ENCODE measurements at regions not wholly inside any gene's neighbourhood (a gene's known extent, or its start where the extent isn't known, plus 50 kb on each side); places are given as distances from the start of the nearest gene placed in this dataset.
"Not testable (repeated sequence)": the region's sequence is repeated elsewhere in the genome, so short reads cannot be mapped to it uniquely, and the experiment has no call there.

DNA sequence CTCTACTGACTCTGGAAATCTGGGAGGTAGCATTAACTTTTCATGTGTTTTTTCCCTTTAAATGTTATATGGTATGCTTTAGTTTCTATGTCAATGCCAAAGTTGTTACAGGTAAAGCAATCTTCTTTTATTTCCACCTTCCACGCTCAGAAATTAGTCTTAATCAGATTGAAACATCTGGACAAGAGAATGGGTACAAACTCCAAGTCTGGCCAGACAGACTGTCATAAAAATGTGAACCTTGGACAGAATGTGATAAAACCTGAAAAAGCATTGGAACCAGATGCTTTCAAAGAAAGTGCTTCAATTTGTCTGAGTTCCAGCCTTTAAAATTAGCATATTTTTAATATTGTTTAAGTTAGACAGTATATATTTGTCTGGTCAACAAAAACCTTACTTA, 110.7 kb upstream of the P2RY1 start:
- FAIRE-seq: no peak

DNA sequence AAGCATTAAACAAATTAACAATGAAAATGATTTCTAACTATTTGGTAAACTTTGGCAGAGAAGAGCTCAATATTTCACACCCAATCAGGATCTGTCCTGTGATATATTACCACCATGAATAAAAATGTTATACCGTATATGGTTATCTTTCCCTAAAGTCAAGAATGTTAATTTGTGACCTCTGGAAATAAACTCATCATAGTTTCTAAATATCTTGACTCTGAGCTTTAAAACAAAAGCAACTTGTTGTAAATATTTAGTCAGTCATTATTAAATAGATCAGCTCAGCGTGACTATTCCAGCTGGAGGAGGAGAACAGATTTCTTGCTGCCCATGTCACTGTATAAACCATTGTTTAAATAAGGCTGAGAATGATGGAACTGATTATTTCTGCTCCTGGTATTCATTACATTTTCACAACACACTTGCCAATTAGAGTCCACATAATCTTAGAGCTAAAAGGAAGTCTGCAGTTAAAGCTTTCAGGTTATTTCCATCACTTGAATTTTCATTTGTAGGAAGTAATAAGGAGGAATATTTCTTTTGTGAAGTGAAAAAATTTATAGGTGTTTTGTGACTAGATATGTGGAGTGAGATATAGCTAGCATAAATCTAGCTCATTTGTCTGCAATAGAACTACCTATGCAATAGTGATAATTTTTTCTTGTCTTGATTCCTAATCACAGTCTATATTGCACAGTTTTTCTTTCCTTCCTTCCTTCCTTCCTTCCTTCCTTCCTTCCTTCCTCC, 106.5 kb upstream of the P2RY1 start:
- no peak for FAIRE-seq

DNA sequence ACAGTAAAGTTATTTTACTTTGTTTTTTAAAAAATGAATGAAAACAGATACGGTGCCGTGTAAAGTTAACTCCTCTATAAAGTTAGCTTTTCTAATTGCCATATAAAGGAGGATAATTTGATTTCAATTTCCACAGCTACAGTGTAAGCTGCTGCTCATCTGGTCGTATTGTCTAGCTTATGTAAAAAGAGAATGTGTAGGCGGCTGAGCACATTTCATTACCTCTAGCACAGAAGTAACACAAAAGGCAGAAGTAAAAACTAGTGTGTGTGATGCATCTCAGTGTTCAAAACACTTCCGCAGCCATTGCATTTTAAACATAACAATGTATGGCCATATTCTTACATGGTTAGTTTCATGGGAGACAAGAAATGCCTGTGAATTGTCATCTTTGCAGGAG, 105.0 kb upstream of the P2RY1 start:
- FAIRE-seq: no peak

DNA sequence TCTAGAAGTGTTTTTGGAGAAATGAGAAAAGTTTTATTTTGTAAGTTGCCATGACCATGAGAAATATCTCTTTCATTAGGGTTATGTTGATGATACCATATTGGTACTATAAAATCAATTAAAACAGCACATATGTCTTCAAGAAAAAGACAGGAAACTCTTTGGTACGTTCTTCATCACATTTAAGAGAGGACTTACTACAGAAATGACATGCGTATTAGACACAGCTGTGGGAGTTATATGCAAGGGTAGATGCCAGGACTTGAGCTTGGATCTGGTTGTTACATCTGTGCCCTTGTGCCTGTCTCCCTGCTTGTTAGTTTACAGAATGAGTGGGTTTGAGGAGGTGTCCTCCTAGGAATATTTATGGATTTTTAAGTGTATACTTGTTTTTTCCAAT, 103.4 kb upstream of the P2RY1 start:
- no peak for FAIRE-seq

DNA sequence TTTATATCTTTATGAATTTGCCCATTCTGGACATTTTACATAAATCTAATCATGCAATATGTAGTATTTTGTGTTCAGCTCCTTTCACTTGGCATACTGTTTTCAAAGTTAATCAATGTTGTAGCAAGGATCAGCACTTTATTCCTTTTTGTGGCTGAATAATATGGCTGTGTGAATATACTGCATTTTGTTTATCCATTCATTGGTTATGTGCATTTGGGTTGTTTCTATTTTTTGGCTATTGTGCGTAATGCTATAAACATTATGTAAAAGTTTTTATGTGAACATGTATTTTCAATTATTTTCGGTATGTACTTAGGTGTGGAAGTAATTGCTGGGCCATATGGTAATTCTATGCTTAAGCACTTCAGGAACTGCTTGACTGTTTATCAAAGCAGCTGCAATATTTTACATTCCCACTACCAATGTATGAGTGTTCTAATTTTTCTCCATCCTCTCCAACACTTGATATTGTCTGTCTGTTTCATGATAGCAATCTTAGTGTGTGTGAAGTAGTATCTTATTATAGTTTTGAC, 101.3 kb upstream of the P2RY1 start:
- no peak for FAIRE-seq

DNA sequence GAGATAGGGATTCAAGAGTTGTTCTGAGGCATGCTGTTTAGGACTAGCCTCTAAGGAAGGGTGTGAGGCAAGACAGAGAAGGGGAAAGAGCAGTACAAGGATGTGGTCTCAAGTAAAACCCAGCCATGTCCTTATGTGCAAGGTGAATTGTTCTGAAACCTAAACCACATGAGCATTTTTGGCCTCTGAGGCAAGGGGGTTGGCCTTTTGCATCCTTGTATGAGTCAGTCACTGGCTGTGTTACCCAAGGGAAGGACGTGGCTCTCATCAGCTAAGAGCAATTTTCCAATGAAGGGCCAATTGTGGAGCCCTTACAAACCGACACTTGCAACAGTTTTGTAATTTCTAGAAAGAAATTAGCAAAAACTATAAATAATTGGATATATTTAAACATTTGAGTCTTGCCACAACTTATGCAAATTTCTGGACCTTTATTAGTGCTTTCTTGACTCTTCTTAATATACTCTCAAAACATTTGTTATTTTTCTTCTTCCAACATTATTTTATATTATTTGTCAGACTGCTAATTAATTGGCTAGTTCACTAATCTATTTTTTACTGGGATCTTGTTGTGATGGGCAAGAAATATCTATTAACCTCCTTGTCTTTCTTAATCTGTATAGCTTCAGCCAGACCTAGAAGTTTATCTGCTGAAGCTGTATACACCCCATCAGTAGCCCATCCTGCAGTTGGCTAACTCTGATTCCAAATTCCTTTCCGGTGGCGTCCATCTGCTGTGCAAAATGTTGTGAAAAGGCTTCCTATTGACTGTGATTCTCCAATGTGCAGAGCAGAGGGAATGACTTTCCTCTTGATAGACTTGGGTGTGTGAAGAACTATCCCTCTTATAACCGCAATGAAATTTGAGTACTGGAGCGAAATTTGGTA, 97.7 kb upstream of the P2RY1 start:
- no peak for FAIRE-seq

DNA sequence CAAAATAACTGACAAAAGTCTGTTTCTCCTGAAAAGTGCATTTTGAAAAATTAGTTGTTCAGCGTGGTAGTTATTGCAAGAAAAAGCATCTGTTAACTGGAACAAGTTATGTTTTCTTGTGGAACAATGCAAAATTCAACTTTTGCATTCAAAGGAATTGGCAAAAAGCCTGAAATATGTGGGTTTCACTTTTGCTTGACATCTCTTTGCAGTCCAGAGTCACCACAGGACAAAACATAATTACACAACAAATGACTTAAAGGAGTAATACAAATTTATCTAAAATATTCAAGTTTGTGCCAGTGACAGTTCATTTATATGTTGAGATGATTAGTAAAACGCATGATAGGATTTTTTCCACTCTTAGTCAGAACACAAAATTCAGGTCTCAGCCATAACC, 96.3 kb upstream of the P2RY1 start:
- no peak for FAIRE-seq

DNA sequence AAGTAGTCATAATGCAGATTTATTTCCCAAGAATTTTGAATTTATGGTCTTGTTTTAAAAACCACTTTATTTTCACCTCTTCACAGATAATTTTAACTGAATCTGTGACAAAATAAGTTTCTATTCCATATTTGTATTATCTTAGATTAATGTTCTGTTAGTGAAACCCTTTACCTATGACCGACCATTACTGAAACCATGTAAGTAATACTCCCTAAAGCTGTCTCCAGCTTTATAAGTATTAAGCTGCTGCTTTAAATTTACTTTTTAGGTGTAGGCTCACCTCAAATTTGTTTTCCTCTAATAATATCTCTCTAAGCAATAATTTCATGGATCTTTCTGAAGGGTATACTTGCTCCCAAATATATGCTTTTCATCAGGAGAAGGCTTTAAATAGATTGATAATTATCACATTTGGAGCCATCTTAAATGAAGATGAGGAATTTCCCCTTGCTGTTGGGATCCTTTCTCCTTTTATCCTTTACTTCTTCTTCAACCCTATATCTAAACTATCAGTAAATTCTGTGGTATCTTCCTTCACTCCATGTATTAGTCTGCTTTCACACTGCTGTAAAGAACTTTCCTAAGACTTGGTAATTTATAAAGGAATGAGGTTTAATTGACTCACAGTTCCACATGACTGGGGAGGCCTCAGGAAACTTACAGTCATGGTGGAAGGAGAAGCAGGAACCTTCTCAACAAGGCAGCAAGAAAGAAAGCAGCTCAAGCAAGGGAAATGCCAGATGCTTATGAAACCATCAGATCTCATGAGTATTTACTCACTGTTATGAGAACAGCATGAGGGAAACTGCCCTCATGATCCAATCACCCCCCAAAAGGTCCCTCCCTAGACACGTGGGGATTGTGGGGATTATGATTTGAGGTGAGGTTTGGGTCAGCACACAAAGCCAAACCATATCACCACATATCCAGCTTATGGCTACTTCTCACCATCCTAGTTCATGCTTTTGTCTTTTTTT, 92.3 kb upstream of the P2RY1 start:
- no peak for FAIRE-seq

DNA sequence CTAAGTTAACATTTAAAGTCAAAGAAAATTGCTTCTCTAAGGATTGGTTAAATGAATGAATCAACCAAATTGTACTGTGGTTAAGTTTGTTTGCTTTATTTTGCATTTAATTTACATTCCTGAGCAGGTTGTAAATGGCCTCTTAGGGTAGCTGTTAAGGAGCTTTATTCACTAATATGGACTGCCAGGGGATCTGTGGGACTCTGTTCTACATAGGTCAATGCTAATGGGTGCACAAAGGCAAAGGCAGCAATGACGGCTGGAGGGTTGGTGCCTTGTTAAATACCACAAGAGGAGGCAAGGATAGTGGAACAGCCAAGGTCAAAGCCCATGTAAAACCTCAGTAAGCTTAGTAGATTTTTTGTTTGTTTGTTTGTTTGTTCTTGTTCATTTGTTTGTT, 89.3 kb upstream of the P2RY1 start:
- no peak for FAIRE-seq

DNA sequence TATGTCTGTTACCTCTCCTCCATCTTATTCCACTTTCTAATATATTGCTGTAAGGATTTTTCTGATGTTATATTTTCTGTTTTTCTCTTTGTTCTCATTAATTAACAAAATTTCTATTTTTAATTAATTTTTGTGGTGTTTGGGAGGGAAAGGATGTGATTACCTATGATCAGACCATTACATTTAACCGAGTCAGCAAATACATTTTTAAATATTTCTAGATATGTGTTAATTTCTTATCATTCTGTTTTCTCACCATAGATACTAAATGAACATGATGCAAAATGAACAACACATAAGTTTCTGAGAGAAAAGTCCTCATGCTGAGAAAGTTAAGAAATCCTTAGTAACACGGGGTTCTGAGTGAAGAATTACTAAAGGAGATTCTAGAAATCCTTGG, 80.6 kb upstream of the P2RY1 start:
- FAIRE-seq: no peak

DNA sequence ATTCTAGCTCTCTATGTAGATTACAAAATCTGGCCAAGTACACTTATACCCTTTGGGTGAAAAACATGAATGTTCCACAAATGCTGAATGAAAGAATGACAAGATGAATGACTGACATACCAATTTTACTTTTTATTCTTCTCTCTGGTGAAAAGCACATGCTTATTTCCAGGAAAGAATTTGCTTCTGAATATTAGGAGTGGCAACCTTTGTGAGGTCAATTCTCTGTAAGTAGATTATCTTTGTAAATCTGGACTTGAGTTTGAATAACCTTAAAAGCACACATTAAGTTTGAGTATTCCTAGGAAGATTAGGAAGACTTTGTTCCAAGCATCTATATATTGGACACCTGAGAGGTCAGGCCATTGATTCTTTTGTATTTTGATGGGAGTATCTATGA, 78.1 kb upstream of the P2RY1 start:
- no peak for FAIRE-seq

DNA sequence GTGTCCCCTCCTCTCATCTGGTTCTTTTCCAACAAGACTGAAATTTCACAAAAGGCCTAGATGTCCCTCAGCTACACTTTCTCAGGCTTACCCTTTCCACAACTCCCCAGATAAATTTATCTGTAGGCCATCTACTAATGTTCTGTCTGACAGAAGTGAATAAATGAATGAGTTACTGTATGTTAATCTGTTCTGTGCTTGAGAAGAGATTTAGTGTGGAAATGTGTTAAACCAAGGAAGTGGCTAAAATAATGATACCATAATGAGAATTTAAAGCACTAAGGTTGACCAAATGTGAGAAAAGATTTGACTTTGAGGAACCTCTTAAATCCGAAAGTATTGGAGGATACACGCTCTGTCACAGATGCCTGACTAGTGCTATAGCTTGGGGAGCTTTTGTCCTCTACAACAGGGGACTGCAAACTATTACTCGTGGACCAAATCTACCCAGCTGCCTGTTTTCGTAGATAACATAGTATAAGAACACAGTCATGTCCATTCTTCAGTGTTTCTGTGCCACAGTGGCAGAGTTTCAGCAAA, 74.8 kb upstream of the P2RY1 start:
- FAIRE-seq: no peak

DNA sequence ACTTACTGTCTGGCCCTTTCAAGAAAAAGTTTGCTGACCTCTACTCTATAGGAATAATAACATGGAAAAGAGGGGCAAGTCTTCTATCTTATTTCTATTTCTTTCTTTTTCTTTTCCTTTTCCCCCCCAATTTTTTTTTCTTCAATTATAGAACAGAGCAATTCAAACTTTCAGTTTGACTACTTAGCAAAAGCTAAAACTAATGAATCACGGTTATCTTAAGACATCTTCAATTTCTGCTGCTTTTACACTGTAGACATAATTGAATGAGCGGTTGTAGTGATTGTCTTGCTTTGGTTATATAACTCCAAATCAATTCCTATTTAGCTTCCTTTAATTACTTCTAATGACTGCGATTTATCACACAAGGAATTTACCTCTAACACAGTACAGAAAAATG, 74.3 kb upstream of the P2RY1 start:
- FAIRE-seq: no peak

DNA sequence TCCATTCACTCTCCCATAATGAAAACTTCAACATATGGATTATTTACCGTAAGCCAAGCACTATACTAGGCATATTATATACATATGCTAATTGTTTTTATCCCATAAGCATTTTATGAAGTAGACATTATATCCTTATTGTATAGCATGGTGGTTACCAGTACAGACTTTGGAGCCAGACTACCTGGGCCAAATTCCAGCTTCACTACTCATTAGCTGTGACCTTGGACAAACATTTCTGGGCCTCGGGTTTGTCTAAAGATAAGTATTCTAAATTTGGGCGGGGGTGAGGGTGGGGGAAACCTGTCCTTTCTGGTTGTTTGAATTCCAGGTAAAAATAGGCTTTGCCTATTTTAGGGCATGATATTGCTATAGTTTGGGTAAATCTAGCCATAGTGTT, 66.5 kb upstream of the P2RY1 start:
- FAIRE-seq: no peak

DNA sequence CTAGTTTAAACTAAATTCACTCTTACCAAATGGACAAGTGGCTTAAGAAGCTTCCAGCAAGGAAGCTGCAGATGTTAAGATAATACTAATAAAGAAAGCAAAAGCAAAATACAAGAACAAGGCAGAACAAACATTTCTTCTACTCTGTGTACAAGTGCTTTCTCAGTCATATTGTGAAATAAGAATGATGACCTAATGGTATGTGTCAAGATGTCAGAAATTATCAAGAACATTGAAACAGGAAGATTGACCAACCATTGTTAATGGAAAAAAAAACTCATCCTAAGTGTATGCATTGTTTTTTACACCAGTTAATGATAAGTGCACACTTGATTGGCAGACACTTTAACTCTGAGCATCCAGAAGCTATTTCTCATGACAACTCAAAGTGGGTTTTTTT, 65.4 kb upstream of the P2RY1 start:
- no peak for FAIRE-seq

DNA sequence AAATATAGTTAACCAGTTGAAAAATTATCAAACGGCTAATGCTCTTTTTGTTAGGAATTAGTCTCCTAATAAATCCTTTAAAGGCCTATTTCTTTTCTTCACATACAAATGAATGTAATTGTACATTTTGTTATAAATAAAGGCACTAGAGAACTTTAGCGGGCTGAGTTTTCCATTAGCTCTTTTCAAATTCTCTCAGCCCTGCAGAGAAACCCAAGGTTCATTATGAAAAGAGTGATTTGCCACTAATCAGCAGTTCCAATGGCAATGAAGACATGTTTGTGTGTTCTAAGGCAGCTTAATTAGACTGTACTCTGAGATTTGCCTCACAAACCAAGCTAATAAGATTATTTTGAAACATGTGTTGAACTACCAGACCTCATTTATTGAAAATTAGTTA, 64.6 kb upstream of the P2RY1 start:
- FAIRE-seq: no peak

DNA sequence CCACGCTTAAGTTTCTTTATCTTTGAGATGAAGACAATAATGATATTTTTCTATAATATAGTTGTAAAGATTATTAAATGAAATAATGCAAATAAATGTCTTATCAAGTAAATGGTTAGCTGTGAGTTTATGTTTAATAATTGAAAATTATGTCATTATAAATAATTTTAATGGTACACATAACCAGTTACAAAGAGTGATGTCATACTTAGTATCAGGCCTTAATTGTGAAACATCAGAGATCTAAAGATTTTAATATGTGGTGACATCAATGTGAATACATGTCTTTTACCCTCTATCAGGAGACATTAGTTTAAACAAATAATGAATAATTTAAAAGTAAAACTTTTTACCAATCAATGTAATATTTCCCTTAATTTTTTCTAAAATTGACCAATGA, 63.8 kb upstream of the P2RY1 start:
- FAIRE-seq: no peak

DNA sequence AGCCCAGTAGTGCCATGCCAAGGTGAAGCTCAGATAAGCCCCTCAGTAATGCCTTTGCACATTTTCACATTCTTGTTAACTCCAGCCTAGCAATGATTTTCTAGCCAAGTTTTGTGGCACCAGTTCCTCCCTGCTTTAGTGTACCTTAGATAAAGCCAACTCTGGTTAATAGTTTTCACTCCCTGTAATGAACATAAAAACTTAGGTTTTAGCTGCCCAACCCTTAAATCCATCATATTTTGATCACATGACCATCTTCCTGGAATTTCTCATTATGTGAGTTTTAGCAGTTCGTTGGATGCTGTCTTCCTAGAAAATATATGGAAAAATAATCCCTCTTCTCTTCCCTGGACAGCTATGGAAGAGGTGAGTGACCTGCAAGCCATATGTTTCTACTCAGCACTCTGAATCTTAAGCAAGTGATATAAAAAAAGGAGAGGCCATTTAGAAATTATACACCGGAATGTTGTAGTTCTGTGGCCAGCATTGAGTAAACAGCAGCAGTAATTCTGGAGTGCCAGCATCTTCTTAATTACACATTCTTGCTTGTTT, 62.2 kb upstream of the P2RY1 start:
- no peak for FAIRE-seq

DNA sequence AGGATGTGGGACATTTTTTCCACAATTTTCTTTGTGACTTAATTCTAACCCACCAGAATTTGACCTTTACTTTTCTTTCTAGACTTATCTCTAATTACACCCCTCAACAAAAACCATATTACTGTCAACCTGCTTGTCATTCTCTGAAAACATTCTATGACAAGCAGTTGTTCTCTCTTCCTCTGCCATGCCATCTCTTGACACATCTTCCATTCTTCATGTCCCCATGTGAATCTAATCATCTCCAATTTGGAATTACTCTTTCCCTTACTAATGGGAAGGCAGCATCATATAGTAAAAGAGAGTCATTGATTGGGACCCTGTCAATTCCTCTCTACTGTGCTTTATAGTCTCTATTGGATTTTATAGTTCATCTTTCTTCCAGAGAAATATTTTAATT, 61.3 kb upstream of the P2RY1 start:
- FAIRE-seq: no peak

DNA sequence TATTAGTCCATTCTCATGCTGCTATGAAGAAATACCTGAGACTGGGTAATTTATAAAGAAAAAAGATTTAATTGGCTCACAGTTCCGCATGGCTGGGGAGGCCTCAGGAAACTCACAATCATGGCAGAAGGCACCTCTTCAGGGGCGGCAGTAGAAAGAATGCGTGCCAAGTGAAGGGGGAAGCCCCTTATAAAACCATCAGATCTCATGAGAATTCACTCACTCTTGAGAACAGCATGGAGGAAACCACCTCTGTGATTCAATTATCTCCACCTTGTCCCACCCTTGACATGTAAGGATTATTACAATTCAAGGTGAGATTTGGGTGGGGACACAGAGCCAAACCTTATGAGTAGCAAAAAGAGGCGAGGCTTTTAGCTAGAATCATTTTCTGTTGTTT, 60.7 kb upstream of the P2RY1 start:
- not testable (repeated sequence) for FAIRE-seq

DNA sequence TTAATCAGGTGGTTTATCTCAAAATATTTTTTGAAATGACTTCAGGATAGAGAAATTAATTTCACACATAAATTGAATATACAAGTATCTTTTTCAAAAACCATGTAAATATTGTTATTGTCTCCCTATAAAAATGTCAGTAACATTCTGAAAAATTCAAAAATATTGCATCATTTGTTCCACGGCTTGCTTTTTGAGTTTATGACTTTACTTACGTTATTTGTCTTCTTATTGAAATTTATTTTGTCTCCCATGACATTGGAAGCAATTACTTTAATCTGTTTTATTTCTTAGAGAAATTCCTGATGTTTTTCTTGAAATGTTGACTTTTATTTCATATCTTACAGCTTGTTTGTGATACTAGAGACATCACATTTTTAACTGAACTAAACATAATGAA, 56.9 kb upstream of the P2RY1 start:
- FAIRE-seq: no peak

DNA sequence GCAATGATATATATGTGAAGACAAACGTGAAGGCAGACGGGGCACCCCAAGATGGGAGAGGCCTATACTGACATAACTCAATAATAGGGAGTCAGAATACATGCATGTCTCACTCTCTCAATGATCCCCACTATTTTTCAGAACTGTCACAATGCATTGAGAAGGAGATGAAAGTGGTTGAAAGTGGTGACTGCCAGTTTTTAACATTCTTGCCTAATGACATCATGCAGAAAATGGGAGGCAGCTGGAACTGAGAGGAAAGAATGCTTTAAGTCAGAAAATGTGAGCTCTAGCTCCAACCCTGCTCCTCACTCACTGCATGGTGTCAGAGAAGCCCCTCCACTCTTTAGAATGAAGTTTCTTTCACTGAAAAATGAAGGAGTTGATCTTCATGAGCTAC, 55.3 kb upstream of the P2RY1 start:
- no peak for FAIRE-seq
